ENCODE measurements at regions not wholly inside any gene's neighbourhood (a gene's known extent, or its start where the extent isn't known, plus 50 kb on each side); places are given as distances from the start of the nearest gene placed in this dataset.
"Not testable (repeated sequence)": the region's sequence is repeated elsewhere in the genome, so short reads cannot be mapped to it uniquely, and the experiment has no call there.

DNA sequence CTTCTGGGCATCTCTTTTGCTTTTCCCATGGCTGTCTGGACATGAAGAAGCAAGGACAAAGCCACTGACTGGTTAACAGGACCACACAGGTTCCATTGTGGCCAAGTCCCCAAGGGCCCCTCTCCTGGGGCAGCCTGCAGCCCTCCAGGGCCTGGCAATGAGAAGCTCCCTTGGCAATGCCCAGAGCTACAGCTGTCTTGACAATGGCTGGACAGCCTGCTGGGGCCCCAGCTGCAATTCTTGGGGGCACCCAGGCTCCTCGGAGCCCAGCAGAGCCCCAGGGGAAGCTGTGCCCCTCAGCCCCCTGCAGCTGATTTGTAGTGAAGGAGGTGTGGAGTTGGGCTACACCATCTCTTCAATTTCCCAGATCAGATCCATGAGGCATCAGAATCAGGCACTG lies 384.9 kb upstream of the PODXL start:
- peaks cover 0 to 23% of the 10 kb centered on the region in 2 experiments for H3K9me3 ChIP-seq (ENCODE audit: control insufficient read depth in 1 of 2, insufficient read depth in 1 of 2, low read length in 2 of 2)
- H3K4me3 ChIP-seq (ENCODE audit: low read length) = no peak overlapping the region
- H3K27me3 ChIP-seq (ENCODE audit: control insufficient read depth in 1 of 2, insufficient read depth in 2 of 2, low read length in 2 of 2) = peaks cover 14 to 18% of the 10 kb centered on the region in 2 experiments
- CTCF ChIA-PET = no interaction called here
- TF ChIP-seq, protein P1, sequence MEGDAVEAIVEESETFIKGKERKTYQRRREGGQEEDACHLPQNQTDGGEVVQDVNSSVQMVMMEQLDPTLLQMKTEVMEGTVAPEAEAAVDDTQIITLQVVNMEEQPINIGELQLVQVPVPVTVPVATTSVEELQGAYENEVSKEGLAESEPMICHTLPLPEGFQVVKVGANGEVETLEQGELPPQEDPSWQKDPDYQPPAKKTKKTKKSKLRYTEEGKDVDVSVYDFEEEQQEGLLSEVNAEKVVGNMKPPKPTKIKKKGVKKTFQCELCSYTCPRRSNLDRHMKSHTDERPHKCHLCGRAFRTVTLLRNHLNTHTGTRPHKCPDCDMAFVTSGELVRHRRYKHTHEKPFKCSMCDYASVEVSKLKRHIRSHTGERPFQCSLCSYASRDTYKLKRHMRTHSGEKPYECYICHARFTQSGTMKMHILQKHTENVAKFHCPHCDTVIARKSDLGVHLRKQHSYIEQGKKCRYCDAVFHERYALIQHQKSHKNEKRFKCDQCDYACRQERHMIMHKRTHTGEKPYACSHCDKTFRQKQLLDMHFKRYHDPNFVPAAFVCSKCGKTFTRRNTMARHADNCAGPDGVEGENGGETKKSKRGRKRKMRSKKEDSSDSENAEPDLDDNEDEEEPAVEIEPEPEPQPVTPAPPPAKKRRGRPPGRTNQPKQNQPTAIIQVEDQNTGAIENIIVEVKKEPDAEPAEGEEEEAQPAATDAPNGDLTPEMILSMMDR (IDR thresholded peaks at IDR 0.05) = no peak
- POLR2A ChIA-PET = no interaction called here
- no peaks in the 10 kb centered on the region for H3K36me3 Mint-ChIP-seq (ENCODE audit: low read depth)
- peaks cover 4% of the 10 kb centered on the region for H3K9me3 Mint-ChIP-seq
- peaks cover 37% of the 10 kb centered on the region for H3K27me3 Mint-ChIP-seq
- no peak overlapping the region for H3K4me3 Mint-ChIP-seq
- H3K4me1 ChIP-seq (ENCODE audit: insufficient read depth, low read length) = no peaks in the 10 kb centered on the region
- DNase-seq = no peak
- H3K27ac Mint-ChIP-seq = no peak overlapping the region
- no peaks in the 10 kb centered on the region for H3K4me1 Mint-ChIP-seq (ENCODE audit: low read depth)
- intact Hi-C loops (cut with DNase I, micrococcal nuclease) = no loop called here
- ATAC-seq (ENCODE audit: poor library complexity) = no peak
- H3K36me3 ChIP-seq (ENCODE audit: insufficient read depth, low read length) = no peaks in the 10 kb centered on the region
- no peak overlapping the region for H3K27ac ChIP-seq (ENCODE audit: low read depth in 1 of 2, low read length in 2 of 2)

DNA sequence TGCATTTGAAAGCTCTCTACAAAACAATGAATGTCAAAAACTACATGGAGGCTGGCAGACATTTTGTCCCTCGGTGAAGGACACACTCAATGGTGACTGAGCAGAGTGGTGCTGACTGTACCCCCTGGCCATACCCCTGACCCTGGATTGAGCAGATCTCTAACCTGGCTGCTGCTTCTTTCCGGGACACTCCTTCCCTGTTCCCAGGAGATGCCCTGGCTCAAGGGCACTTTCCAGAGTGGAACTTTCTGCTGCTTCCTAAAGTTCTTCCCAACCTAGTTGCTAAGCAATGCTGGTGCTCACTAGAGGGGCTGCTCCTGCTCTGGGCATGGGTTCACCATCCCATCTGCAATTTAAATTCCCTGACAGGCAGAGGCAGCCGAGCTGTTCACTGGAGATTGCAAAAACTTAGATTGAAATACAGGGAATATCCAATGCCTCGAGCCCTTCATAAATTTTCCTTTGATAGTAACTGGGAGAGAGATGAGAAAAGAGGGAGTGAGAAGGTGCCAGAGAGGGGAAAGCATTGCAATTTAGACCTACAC lies 384.3 kb upstream of the PODXL start:
- TF ChIP-seq, protein P1 (IDR thresholded peaks at IDR 0.05) = no peak
- H3K9me3 Mint-ChIP-seq = peaks cover 4% of the 10 kb centered on the region
- Histone ChIP-seq H3K9me3 (ENCODE audit: control insufficient read depth in 1 of 2, insufficient read depth in 1 of 2, low read length in 2 of 2) (peaks cover 0 to 20% of the 10 kb centered on the region in 2 experiments), H3K27ac (ENCODE audit: low read depth in 1 of 2, low read length in 2 of 2) (no peak overlapping the region), H3K27me3 (ENCODE audit: control insufficient read depth in 1 of 2, insufficient read depth in 2 of 2, low read length in 2 of 2) (peaks cover 9 to 14% of the 10 kb centered on the region in 2 experiments), H3K36me3 (ENCODE audit: insufficient read depth, low read length) (no peaks in the 10 kb centered on the region), H3K4me3 (ENCODE audit: low read length) (no peak overlapping the region), H3K4me1 (ENCODE audit: insufficient read depth, low read length) (no peaks in the 10 kb centered on the region)
- peaks cover 34% of the 10 kb centered on the region for H3K27me3 Mint-ChIP-seq
- H3K4me3 Mint-ChIP-seq = no peak overlapping the region
- no peak for ATAC-seq (ENCODE audit: poor library complexity)
- no peaks in the 10 kb centered on the region for H3K4me1 Mint-ChIP-seq (ENCODE audit: low read depth)
- no peak overlapping the region for H3K27ac Mint-ChIP-seq
- intact Hi-C loops (cut with DNase I, micrococcal nuclease) = no loop called here
- H3K36me3 Mint-ChIP-seq (ENCODE audit: low read depth) = no peaks in the 10 kb centered on the region
- ChIA-PET POLR2A (no interaction called here), CTCF (interaction anchor here (0.5 kb wide), 1 partner anchor 97 kb away, joined by 3 read pairs; no protein-coding TSS in a partner anchor)
- DNase-seq = no peak

DNA sequence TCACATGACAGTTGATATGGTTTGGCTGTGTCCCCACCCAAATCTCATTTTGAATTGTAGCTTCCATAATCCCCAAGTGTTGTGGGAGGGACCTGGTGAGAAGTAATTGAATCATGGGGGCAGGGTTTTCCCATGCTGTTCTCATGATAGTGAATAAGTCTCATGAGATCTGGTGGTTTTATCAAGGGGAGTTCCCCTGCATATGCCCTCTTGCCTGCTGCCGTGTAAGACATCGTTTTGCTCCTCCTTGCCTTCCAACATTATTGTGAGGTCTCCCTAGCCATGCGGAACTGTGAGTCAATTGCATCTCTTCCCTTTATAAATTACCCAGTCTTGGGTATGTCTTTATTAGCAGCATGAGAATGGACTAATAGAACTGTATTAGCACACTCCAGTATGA lies 382.4 kb upstream of the PODXL start:
- H3K27me3 ChIP-seq (ENCODE audit: control insufficient read depth in 1 of 2, insufficient read depth in 2 of 2, low read length in 2 of 2); H3K4me3 ChIP-seq (ENCODE audit: low read length); H3K9me3 Mint-ChIP-seq; ATAC-seq (ENCODE audit: poor library complexity); H3K27ac Mint-ChIP-seq; CTCF ChIA-PET; H3K9me3 ChIP-seq (ENCODE audit: control insufficient read depth in 1 of 2, insufficient read depth in 1 of 2, low read length in 2 of 2); H3K4me1 ChIP-seq (ENCODE audit: insufficient read depth, low read length); H3K4me3 Mint-ChIP-seq; H3K27ac ChIP-seq (ENCODE audit: low read depth in 1 of 2, low read length in 2 of 2); intact Hi-C loops (cut with DNase I, micrococcal nuclease); POLR2A ChIA-PET; DNase-seq; H3K4me1 Mint-ChIP-seq (ENCODE audit: low read depth); H3K36me3 ChIP-seq (ENCODE audit: insufficient read depth, low read length); H3K36me3 Mint-ChIP-seq (ENCODE audit: low read depth): not testable (repeated sequence)
- peaks cover 22% of the 10 kb centered on the region for H3K27me3 Mint-ChIP-seq

DNA sequence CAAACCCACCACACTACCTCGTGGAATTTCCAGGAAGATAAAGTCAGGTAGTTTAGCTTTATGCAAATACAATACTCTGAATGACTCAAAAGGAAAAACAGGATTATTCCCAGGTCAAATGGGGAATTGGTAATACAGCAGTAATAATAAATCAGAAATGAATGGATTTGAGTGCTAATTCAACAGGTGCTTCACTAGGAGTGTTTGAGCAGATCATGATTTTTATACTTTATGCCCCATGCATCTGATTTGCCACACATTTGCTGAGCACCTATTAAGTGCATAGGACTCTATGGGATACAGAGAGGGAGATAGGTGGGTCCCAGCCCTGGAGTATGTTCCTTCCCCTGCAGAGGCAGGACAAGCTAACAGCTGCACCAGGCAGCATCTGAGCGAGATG lies 381.4 kb upstream of the PODXL start:
- no peak overlapping the region for H3K27ac ChIP-seq (ENCODE audit: low read depth in 1 of 2, low read length in 2 of 2)
- Mint-ChIP-seq H3K9me3 (peaks cover 4% of the 10 kb centered on the region), H3K27ac (no peak overlapping the region), H3K36me3 (ENCODE audit: low read depth) (no peaks in the 10 kb centered on the region), H3K4me1 (ENCODE audit: low read depth) (no peaks in the 10 kb centered on the region), H3K4me3 (no peak overlapping the region), H3K27me3 (peaks cover 16% of the 10 kb centered on the region)
- DNase-seq (no peak), ATAC-seq (ENCODE audit: poor library complexity) (no peak)
- ChIA-PET CTCF (no interaction called here), POLR2A (no interaction called here)
- peaks cover 0 to 12% of the 10 kb centered on the region in 2 experiments for H3K9me3 ChIP-seq (ENCODE audit: control insufficient read depth in 1 of 2, insufficient read depth in 1 of 2, low read length in 2 of 2)
- TF ChIP-seq, protein P1 (IDR thresholded peaks at IDR 0.05) = no peak
- intact Hi-C loops (cut with DNase I, micrococcal nuclease) = no loop called here
- H3K36me3 ChIP-seq (ENCODE audit: insufficient read depth, low read length) = no peaks in the 10 kb centered on the region
- peaks cover 0 to 4% of the 10 kb centered on the region in 2 experiments for H3K27me3 ChIP-seq (ENCODE audit: control insufficient read depth in 1 of 2, insufficient read depth in 2 of 2, low read length in 2 of 2)
- no peak overlapping the region for H3K4me3 ChIP-seq (ENCODE audit: low read length)
- H3K4me1 ChIP-seq (ENCODE audit: insufficient read depth, low read length) = no peaks in the 10 kb centered on the region
